Testis (tissue), 2 donors: ENCODE measurements at regions not wholly inside any gene's neighbourhood (a gene's known extent, or its start where the extent isn't known, plus 50 kb on each side); places are given as distances from the start of the nearest gene placed in this dataset.

Experiments
- DNase-seq: peaks from one replicate; pipeline ENCODE4 v3.0.0-alpha.2; 2019
- H3K27ac ChIP-seq, 2 donors: fragments of 200-600 bp; sonication (generic); one replicate each; pipeline ENCODE4 v1.5.1; 2019
- H3K27me3 ChIP-seq: fragments of 200-600 bp; sonication (generic); one replicate; pipeline ENCODE4 v1.5.1; 2019
- H3K36me3 ChIP-seq: fragments of 200-600 bp; sonication (generic); one replicate; pipeline ENCODE4 v1.5.1; 2017; ENCODE audit warnings: low read depth; ENCODE audit errors: missing control alignments
- H3K4me1 ChIP-seq: fragments of 200-600 bp; sonication (generic); one replicate; pipeline ENCODE4 v1.5.1; 2019
- H3K4me3 ChIP-seq, 2 donors: fragments of 200-600 bp; sonication (generic); one replicate each; pipeline ENCODE4 v1.5.1; 2017 to 2019
- H3K9me3 ChIP-seq: fragments of 200-600 bp; sonication (generic); one replicate; pipeline ENCODE4 v1.5.1; 2017
- POLR2A ChIP-seq: fragments of 450-650 bp; IDR thresholded peaks from one replicate; pipeline ENCODE4 v1.6.1; 2017; ENCODE audit warnings: antibody characterized with exemption, mild to moderate bottlenecking, moderate library complexity
- WGBS, 2 donors: methylation state at CpG; one replicate each; pipeline ENCODE4 v1.1.5; 2018; 5-methylcytosine and 5-hydroxymethylcytosine counted together
- intact Hi-C: fragments of 100-400 bp; cut with DNase I; formaldehyde crosslinking; loops from one replicate; pipeline ENCODE4 v1.15.1; 2023; ENCODE audit warnings: low total_unique reads
- TF ChIP-seq, protein P1 (sequence below), 3 experiments: fragments of 450-650 bp in 2 of 3; fragments of 200-600 bp in 1 of 3; sonication (generic) in 1 of 3; IDR thresholded peaks; one replicate each; pipeline ENCODE4 v1.5.1; 2016 to 2019; ENCODE audit warnings: antibody characterized with exemption in 3 of 3, mild to moderate bottlenecking in 2 of 3, moderate library complexity in 1 of 3

DNA sequence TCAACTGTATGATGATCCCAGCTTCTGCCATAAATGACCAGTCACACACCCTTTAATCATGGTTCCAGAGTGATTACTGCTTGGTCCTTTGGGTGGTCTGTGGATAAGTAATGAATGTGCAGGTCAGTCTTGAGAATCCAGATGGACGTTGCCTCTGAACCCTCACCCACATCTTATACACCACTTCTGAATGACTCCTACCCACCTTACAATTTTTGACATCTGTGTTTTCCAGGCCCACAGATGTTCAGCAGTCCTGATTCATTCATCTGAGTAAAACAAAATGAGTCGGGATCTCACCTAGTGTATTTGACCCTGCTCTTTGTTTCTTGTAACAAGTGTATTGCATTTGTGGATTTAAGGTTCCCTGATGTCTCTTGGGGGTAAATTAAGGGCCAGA is 194.1 kb upstream of the CCDC68 start:
- 91 to 95% methylated on average over 2 of the region's 2 CpGs for WGBS, 2 donors
- no peaks in the 10 kb centered on the region for H3K36me3 ChIP-seq
- no peaks in the 10 kb centered on the region for H3K9me3 ChIP-seq
- no peaks in the 10 kb centered on the region for H3K27me3 ChIP-seq
- no peak overlapping the region for H3K27ac ChIP-seq
- H3K4me3 ChIP-seq = no peak overlapping the region
- H3K4me1 ChIP-seq = no peaks in the 10 kb centered on the region
- intact Hi-C loops = no loop called here
- no peak for DNase-seq
- TF ChIP-seq, protein P1, sequence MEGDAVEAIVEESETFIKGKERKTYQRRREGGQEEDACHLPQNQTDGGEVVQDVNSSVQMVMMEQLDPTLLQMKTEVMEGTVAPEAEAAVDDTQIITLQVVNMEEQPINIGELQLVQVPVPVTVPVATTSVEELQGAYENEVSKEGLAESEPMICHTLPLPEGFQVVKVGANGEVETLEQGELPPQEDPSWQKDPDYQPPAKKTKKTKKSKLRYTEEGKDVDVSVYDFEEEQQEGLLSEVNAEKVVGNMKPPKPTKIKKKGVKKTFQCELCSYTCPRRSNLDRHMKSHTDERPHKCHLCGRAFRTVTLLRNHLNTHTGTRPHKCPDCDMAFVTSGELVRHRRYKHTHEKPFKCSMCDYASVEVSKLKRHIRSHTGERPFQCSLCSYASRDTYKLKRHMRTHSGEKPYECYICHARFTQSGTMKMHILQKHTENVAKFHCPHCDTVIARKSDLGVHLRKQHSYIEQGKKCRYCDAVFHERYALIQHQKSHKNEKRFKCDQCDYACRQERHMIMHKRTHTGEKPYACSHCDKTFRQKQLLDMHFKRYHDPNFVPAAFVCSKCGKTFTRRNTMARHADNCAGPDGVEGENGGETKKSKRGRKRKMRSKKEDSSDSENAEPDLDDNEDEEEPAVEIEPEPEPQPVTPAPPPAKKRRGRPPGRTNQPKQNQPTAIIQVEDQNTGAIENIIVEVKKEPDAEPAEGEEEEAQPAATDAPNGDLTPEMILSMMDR (IDR thresholded peaks at IDR 0.05) = no peak

GRCh38 chr18:55152801-55153200 is 193.5 kb upstream of the CCDC68 start:
- DNase-seq = no peak
- Histone ChIP-seq H3K4me3 (no peak overlapping the region), H3K36me3 (no peaks in the 10 kb centered on the region), H3K27ac (no peak overlapping the region), H3K27me3 (no peaks in the 10 kb centered on the region), H3K9me3 (no peaks in the 10 kb centered on the region), H3K4me1 (no peaks in the 10 kb centered on the region)
- intact Hi-C loops = no loop called here
- 89 to 100% methylated on average over 1 of the region's 1 CpG for WGBS, 2 donors
- TF ChIP-seq, protein P1 (IDR thresholded peaks at IDR 0.05) = no peak
- TF ChIP-seq POLR2A = no peak

DNA sequence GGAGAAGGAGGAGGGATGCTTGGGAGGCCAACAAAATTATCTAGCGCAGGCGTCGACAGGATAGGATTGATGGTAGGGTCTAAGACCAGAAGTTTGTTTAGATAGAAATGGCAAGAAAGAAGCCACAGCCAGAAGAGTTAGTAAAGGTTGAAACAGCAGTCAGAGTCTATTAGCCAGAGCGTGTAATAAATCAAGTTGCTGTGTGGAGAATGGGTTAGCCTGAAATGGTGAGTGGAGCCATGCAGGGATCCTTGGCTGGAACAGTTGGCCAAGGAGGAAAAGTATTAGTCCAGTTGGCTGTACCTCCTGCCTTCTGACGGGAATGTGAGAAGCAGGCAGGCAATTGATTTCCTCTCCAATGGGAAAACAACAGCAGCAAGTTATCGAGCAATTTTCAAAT is 190.7 kb upstream of the CCDC68 start:
- H3K4me3 ChIP-seq = no peak overlapping the region
- H3K27ac ChIP-seq = no peak overlapping the region
- intact Hi-C loops = no loop called here
- no peaks in the 10 kb centered on the region for H3K27me3 ChIP-seq
- DNase-seq = no peak
- no peak for TF ChIP-seq POLR2A
- TF ChIP-seq, protein P1 (IDR thresholded peaks at IDR 0.05) = no peak
- H3K9me3 ChIP-seq = no peaks in the 10 kb centered on the region
- WGBS, 2 donors = 75 to 78% methylated on average over 6 of the region's 6 CpGs
- H3K4me1 ChIP-seq = no peaks in the 10 kb centered on the region
- no peaks in the 10 kb centered on the region for H3K36me3 ChIP-seq

DNA sequence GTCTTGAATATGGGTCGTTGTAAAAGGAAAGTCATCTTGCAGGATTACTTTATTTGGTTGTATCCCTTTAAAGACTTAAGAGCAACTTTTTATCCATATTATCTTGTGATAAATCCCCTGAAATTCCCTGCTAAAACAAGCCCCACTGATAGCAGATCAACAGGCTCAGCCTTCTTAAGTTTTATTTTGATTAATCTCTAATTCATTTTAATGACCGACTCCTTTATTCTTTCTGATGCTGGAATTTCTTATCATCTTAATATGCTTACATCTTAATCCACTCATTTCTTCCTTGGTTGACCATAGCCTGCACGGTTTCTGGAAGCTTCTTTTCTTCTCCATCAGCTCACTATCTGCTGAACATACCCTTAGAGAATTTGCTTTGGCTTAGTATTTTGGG is 188.5 kb upstream of the CCDC68 start:
- H3K9me3 ChIP-seq = no peaks in the 10 kb centered on the region
- no peaks in the 10 kb centered on the region for H3K4me1 ChIP-seq

More for the DNA sequence above, 188.5 kb upstream of the CCDC68 start:
- 47 to 55% methylated on average over 3 of the region's 3 CpGs for WGBS, 2 donors
- no peak for DNase-seq
- no peak overlapping the region for H3K27ac ChIP-seq
- no peaks in the 10 kb centered on the region for H3K27me3 ChIP-seq
- intact Hi-C loops = no loop called here
- no peaks in the 10 kb centered on the region for H3K36me3 ChIP-seq
- H3K4me3 ChIP-seq = no peak overlapping the region
- TF ChIP-seq POLR2A = no peak
- TF ChIP-seq, protein P1 (IDR thresholded peaks at IDR 0.05) = no peak
